H9 (cell line): ENCODE measurements at regions not wholly inside any gene's neighbourhood (a gene's known extent, or its start where the extent isn't known, plus 50 kb on each side); places are given as distances from the start of the nearest gene placed in this dataset.

ENCODE experiments used
- DNase-seq: peaks from one replicate; pipeline ENCODE4 v3.0.0-alpha.2; 2017
- H2AFZ ChIP-seq: one replicate; pipeline ENCODE4 v1.6.1; 2013; ENCODE audit warnings: mild to moderate bottlenecking, low read length, control low read depth, moderate library complexity
- H2AK5ac ChIP-seq: 2 replicates; pipeline ENCODE4 v1.6.1; 2013; ENCODE audit warnings: low read length, control low read depth, mixed read lengths; ENCODE audit not compliant: insufficient read length
- H2BK120ac ChIP-seq: one replicate; pipeline ENCODE4 v1.6.1; 2013; ENCODE audit warnings: low read depth, mild to moderate bottlenecking, low read length, control low read depth, inconsistent platforms; ENCODE audit not compliant: poor library complexity, severe bottlenecking
- H2BK12ac ChIP-seq: 2 replicates; pipeline ENCODE4 v1.6.1; 2013; ENCODE audit warnings: low read length, control low read depth, mixed read lengths, low read depth; ENCODE audit not compliant: insufficient read length
- H2BK15ac ChIP-seq: 2 replicates; pipeline ENCODE4 v1.6.1; 2013; ENCODE audit warnings: low read depth, low read length, control low read depth
- H2BK20ac ChIP-seq: one replicate; pipeline ENCODE4 v1.6.1; 2013; ENCODE audit warnings: low read depth, mild to moderate bottlenecking, low read length, control low read depth, inconsistent platforms; ENCODE audit not compliant: poor library complexity, severe bottlenecking
- H2BK5ac ChIP-seq: 2 replicates; pipeline ENCODE4 v1.6.1; 2013; ENCODE audit warnings: low read length, control low read depth, mixed read lengths; ENCODE audit not compliant: insufficient read length
- H3K14ac ChIP-seq: 2 replicates; pipeline ENCODE4 v1.6.1; 2013; ENCODE audit warnings: low read length, control low read depth; ENCODE audit not compliant: insufficient read depth
- H3K18ac ChIP-seq: 2 replicates; pipeline ENCODE4 v1.6.1; 2013; ENCODE audit warnings: low read depth, mild to moderate bottlenecking, mixed read lengths, low read length, control low read depth; ENCODE audit not compliant: insufficient read length
- H3K23ac ChIP-seq: 2 replicates; pipeline ENCODE4 v1.6.1; 2013; ENCODE audit warnings: low read length, control low read depth, mixed read lengths, low read depth; ENCODE audit not compliant: insufficient read length
- H3K23me2 ChIP-seq: 2 replicates; pipeline ENCODE4 v1.6.1; 2013; ENCODE audit warnings: low read depth, mild to moderate bottlenecking, mixed read lengths, low read length, control low read depth; ENCODE audit not compliant: insufficient read length, poor library complexity, severe bottlenecking
- H3K27ac ChIP-seq: 2 replicates; pipeline ENCODE4 v1.5.1; 2013; ENCODE audit warnings: low read length, control low read depth, mixed read lengths, low read depth; ENCODE audit not compliant: insufficient read length
- H3K27me3 ChIP-seq: 2 replicates; pipeline ENCODE4 v1.6.1; 2013; ENCODE audit warnings: low read length, control low read depth, inconsistent platforms; ENCODE audit not compliant: insufficient read depth
- H3K4ac ChIP-seq: 2 replicates; pipeline ENCODE4 v1.6.1; 2013; ENCODE audit warnings: low read depth, mild to moderate bottlenecking, control low read depth, inconsistent platforms, low read length, moderate library complexity
- H3K4me1 ChIP-seq: 2 replicates; pipeline ENCODE4 v1.6.1; 2013; ENCODE audit warnings: low read length, control low read depth, inconsistent platforms; ENCODE audit not compliant: insufficient read depth
- H3K4me2 ChIP-seq: 2 replicates; pipeline ENCODE4 v1.6.1; 2013; ENCODE audit warnings: low read length, control low read depth, mixed read lengths; ENCODE audit not compliant: insufficient read length, insufficient read depth
- H3K56ac ChIP-seq: 2 replicates; pipeline ENCODE4 v1.6.1; 2013; ENCODE audit warnings: low read depth, mild to moderate bottlenecking, mixed read lengths, low read length, control low read depth; ENCODE audit not compliant: insufficient read length
- H3K79me1 ChIP-seq: 2 replicates; pipeline ENCODE4 v1.6.1; 2013; ENCODE audit warnings: low read depth, mild to moderate bottlenecking, moderate library complexity, low read length, control low read depth, inconsistent platforms; ENCODE audit not compliant: insufficient read depth, poor library complexity, severe bottlenecking
- H3K79me2 ChIP-seq: 2 replicates; pipeline ENCODE4 v1.6.1; 2013; ENCODE audit warnings: low read length, control low read depth, inconsistent platforms; ENCODE audit not compliant: insufficient read depth
- H3K9ac ChIP-seq: 2 replicates; pipeline ENCODE4 v1.6.1; 2013; ENCODE audit warnings: low read length, control low read depth, mixed read lengths; ENCODE audit not compliant: insufficient read length; ENCODE audit errors: extremely low read depth
- H3K9me3 ChIP-seq: one replicate; pipeline ENCODE4 v1.6.1; 2013; ENCODE audit warnings: low read depth, low read length, inconsistent platforms; ENCODE audit not compliant: control insufficient read depth
- H3T11ph ChIP-seq: one replicate; pipeline ENCODE4 v1.6.1; 2013; ENCODE audit warnings: mild to moderate bottlenecking, low read length, control low read depth, inconsistent platforms
- H4K20me1 ChIP-seq: one replicate; pipeline ENCODE4 v1.6.1; 2013; ENCODE audit not compliant: control insufficient read depth, insufficient read length, insufficient read depth
- H4K5ac ChIP-seq: 2 replicates; pipeline ENCODE4 v1.6.1; 2013; ENCODE audit warnings: low read depth, mild to moderate bottlenecking, mixed read lengths, low read length, control low read depth; ENCODE audit not compliant: insufficient read length
- H4K8ac ChIP-seq: replicated peaks from 2 replicates; pipeline ENCODE4 v1.6.1; 2013; ENCODE audit warnings: low read length, control low read depth, mixed read lengths, low read depth; ENCODE audit not compliant: insufficient read length
- H4K91ac ChIP-seq: 2 replicates; pipeline ENCODE4 v1.6.1; 2013; ENCODE audit warnings: low read depth, mild to moderate bottlenecking, moderate library complexity, mixed read lengths, low read length, control low read depth; ENCODE audit not compliant: insufficient read length
- H3K27ac Mint-ChIP-seq, 3 experiments: 2 replicates in 2 of 3; 3 replicates in 1 of 3; pipeline ENCODE4 v1.8.0; 2020 to 2021; ENCODE audit warnings: mixed read lengths in 3 of 3, mild to moderate bottlenecking in 1 of 3, moderate library complexity in 1 of 3
- H3K27me3 Mint-ChIP-seq: 2 replicates; pipeline ENCODE4 v1.8.0; 2021; ENCODE audit warnings: low read depth, mild to moderate bottlenecking, moderate library complexity, mixed read lengths
- H3K36me3 Mint-ChIP-seq, 3 experiments: 2 replicates in 2 of 3; 3 replicates in 1 of 3; pipeline ENCODE4 v1.8.0; 2020 to 2021; ENCODE audit warnings: low read depth in 3 of 3, mixed read lengths in 3 of 3; ENCODE audit not compliant: insufficient read depth in 1 of 3
- H3K4me1 Mint-ChIP-seq, 2 experiments: 2 replicates each; pipeline ENCODE4 v1.8.0; 2020; ENCODE audit warnings: mixed read lengths in 2 of 2
- H3K4me3 Mint-ChIP-seq, 2 experiments: 2 replicates in 1 of 2; 3 replicates in 1 of 2; pipeline ENCODE4 v1.8.0; 2020 to 2021; ENCODE audit warnings: mild to moderate bottlenecking in 2 of 2, mixed read lengths in 2 of 2, moderate library complexity in 1 of 2
- H3K9me3 Mint-ChIP-seq, 2 experiments: 2 replicates in 1 of 2; 3 replicates in 1 of 2; pipeline ENCODE4 v1.8.0; 2020; ENCODE audit warnings: mild to moderate bottlenecking in 2 of 2, mixed read lengths in 2 of 2, moderate library complexity in 1 of 2
- CTCF ChIP-seq: fragments of 200-600 bp; sonication (generic); conservative IDR thresholded peaks from 3 replicates; pipeline ENCODE4 v1.8.0; 2021; ENCODE audit warnings: antibody characterized with exemption, mild to moderate bottlenecking
- WGBS: extraction: QIAGEN DNeasy Blood & Tissue Kit; methylation state at CpG from one replicate; pipeline ENCODE4 v1.1.7; 2013; ENCODE audit warnings: missing lambda C conversion rate, low lambda C conversion rate, mixed read lengths; ENCODE audit not compliant: insufficient read length; ENCODE audit errors: extremely low coverage; 5-methylcytosine and 5-hydroxymethylcytosine counted together

DNA sequence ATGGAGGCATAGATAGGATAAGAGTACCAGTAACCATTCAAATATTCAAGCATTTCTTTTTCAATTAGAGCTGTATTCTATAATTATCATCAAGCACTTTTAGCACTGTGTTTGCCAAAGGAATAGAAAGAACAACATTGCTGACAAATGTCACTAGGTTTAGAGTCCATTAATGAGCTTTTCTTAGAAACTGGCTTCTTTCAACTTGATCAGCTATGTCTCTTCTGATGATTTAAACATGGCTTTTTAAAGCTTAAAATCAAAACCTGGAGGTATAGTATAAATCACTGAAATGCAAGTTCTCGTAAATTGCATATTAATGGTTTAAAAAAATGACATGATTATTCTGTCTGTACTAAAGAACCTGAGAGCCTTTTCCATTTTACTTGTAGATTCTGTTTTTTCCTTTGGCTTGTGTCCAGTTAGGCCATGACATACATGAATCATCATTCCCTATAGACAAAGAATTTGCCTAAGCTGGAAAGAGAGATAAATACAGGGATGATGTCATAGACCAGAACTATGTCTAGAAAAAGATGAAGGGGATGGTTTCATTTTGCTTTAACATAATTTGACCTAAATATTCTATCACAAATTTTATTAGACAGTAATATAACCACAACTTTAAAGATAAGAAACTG is 340.1 kb upstream of the CTSO start:
- Histone ChIP-seq H3K27ac (no peak overlapping the region), H3K4me1 (no peaks in the 10 kb centered on the region), H3K79me2 (no peaks in the 10 kb centered on the region), H3K4ac (no peak overlapping the region), H4K91ac (no peak overlapping the region), H4K20me1 (no peaks in the 10 kb centered on the region), H3K18ac (no peak overlapping the region), H2BK12ac (no peak overlapping the region), H3K9ac (no peak overlapping the region), H2BK120ac (no peak overlapping the region), H2BK20ac (no peak overlapping the region), H3K14ac (no peak overlapping the region), H3K23ac (no peak overlapping the region), H3K56ac (no peak overlapping the region), H2AFZ (no peak overlapping the region), H2AK5ac (no peak overlapping the region), H3K27me3 (no peaks in the 10 kb centered on the region), H2BK15ac (no peak overlapping the region), H3K4me2 (no peak overlapping the region), H3K9me3 (no peaks in the 10 kb centered on the region), H3K79me1 (no peaks in the 10 kb centered on the region), H3T11ph (no peak overlapping the region), H4K8ac (no peak overlapping the region), H3K23me2 (no peaks in the 10 kb centered on the region), H2BK5ac (no peak overlapping the region), H4K5ac (no peak overlapping the region)
- Mint-ChIP-seq H3K27me3 (no peaks in the 10 kb centered on the region; the same call in 1 of the 2 replicates), H3K4me3 (no peak overlapping the region), H3K27ac (no peak overlapping the region), H3K9me3 (no peaks in the 10 kb centered on the region), H3K4me1 (peaks cover 12 to 19% of the 10 kb centered on the region in 2 experiments), H3K36me3 (peaks cover 0 to 2% (median 0%) of the 10 kb centered on the region in 3 experiments; a peak in 2 of 7 replicates)
- no peak for DNase-seq
- no CpG with 5 or more reads among the region's 1 CpG for WGBS
- TF ChIP-seq CTCF = no peak
